ENCODE measurements at regions not wholly inside any gene's neighbourhood (a gene's known extent, or its start where the extent isn't known, plus 50 kb on each side); places are given as distances from the start of the nearest gene placed in this dataset.

GRCh38 chr19:30717381-30717780, 345.2 kb downstream of the ZNF536 start:
- no peak for DNase-seq (ENCODE audit: low spot score)
- intact Hi-C loops (cut with DNase I) = no loop called here

- peak; percentile 11 for DNase-seq (ENCODE audit: low spot score)
- intact Hi-C loops (cut with DNase I) = no loop called here
Measured at GRCh38 chr19:30712431-30713337, 340.5 kb downstream of the ZNF536 start.

- intact Hi-C loops (cut with DNase I) = no loop called here
- no peak for DNase-seq (ENCODE audit: low spot score)
Measured at GRCh38 chr19:30711826-30712225, 339.6 kb downstream of the ZNF536 start.

GRCh38 chr19:30711296-30711695, 339.1 kb downstream of the ZNF536 start:
- DNase-seq (ENCODE audit: low spot score) = peak; percentile 38
- intact Hi-C loops (cut with DNase I) = no loop called here

GRCh38 chr19:30710721-30711120, 338.5 kb downstream of the ZNF536 start:
- DNase-seq (ENCODE audit: low spot score) = peak; percentile 17
- intact Hi-C loops (cut with DNase I) = no loop called here

- DNase-seq (ENCODE audit: low spot score) = no peak
- intact Hi-C loops (cut with DNase I) = no loop called here
Measured at GRCh38 chr19:30708416-30709178, 336.4 kb downstream of the ZNF536 start.

GRCh38 chr19:30704771-30705330, 332.7 kb downstream of the ZNF536 start:
- DNase-seq (ENCODE audit: low spot score) = no peak

GRCh38 chr19:30703645-30704044, 331.5 kb downstream of the ZNF536 start:
- intact Hi-C loops (cut with DNase I) = no loop called here
- DNase-seq (ENCODE audit: low spot score) = no peak

More at GRCh38 chr19:30704771-30705330, 332.7 kb downstream of the ZNF536 start:
- intact Hi-C loops (cut with DNase I) = no loop called here

- intact Hi-C loops (cut with DNase I) = no loop called here
- DNase-seq (ENCODE audit: low spot score) = no peak
Measured at GRCh38 chr19:30701178-30701577, 329.0 kb downstream of the ZNF536 start.

- intact Hi-C loops (cut with DNase I) = no loop called here
Measured at GRCh38 chr19:30699871-30700280, 327.7 kb downstream of the ZNF536 start.

GRCh38 chr19:30696514-30696913, 324.3 kb downstream of the ZNF536 start:
- no peak for DNase-seq (ENCODE audit: low spot score)
- intact Hi-C loops (cut with DNase I) = no loop called here

More at GRCh38 chr19:30699871-30700280, 327.7 kb downstream of the ZNF536 start:
- DNase-seq (ENCODE audit: low spot score) = no peak

GRCh38 chr19:30695171-30695875, 323.1 kb downstream of the ZNF536 start:
- DNase-seq (ENCODE audit: low spot score) = no peak
- intact Hi-C loops (cut with DNase I) = no loop called here

- DNase-seq (ENCODE audit: low spot score) = no peak
- intact Hi-C loops (cut with DNase I) = no loop called here
Measured at GRCh38 chr19:30694156-30694755, 322.1 kb downstream of the ZNF536 start.

- intact Hi-C loops (cut with DNase I) = no loop called here
Measured at GRCh38 chr19:30692879-30693503, 320.8 kb downstream of the ZNF536 start.

GRCh38 chr19:30692181-30692811, 320.1 kb downstream of the ZNF536 start:
- intact Hi-C loops (cut with DNase I) = no loop called here
- DNase-seq (ENCODE audit: low spot score) = no peak

More at GRCh38 chr19:30692879-30693503, 320.8 kb downstream of the ZNF536 start:
- no peak for DNase-seq (ENCODE audit: low spot score)

GRCh38 chr19:30691819-30692166, 319.6 kb downstream of the ZNF536 start:
- intact Hi-C loops (cut with DNase I) = no loop called here
- no peak for DNase-seq (ENCODE audit: low spot score)

GRCh38 chr19:30690935-30691818, 319.0 kb downstream of the ZNF536 start:
- no peak for DNase-seq (ENCODE audit: low spot score)

More at GRCh38 chr19:30690935-30691818, 319.0 kb downstream of the ZNF536 start:
- intact Hi-C loops (cut with DNase I) = no loop called here
